Smooth muscle cell (in vitro differentiated cells): ENCODE measurements at regions not wholly inside any gene's neighbourhood (a gene's known extent, or its start where the extent isn't known, plus 50 kb on each side); places are given as distances from the start of the nearest gene placed in this dataset.

Source experiments
- DNase-seq: peaks from one replicate; lab custom pipeline; 2025; ENCODE audit not compliant: unreplicated experiment; lab: John Stamatoyannopoulos, UW
- H2AFZ ChIP-seq: fragments of 200-600 bp; sonication (generic); 2 replicates; pipeline ENCODE4 v1.6.0; 2016; ENCODE audit warnings: antibody characterized with exemption, low read depth, mild to moderate bottlenecking
- H3F3A ChIP-seq: fragments of 200-600 bp; sonication (generic); 2 replicates; pipeline ENCODE4 v1.6.0; 2017; ENCODE audit warnings: antibody characterized with exemption, low read depth
- H3K27ac ChIP-seq: fragments of 200-600 bp; sonication (generic); 2 replicates; pipeline ENCODE4 v1.5.1; 2016; ENCODE audit warnings: low read depth, mild to moderate bottlenecking
- H3K27me3 ChIP-seq: fragments of 200-600 bp; sonication (generic); 2 replicates; pipeline ENCODE4 v1.6.1; 2016; ENCODE audit warnings: low read depth, mild to moderate bottlenecking
- H3K36me3 ChIP-seq: fragments of 200-600 bp; sonication (generic); 2 replicates; pipeline ENCODE4 v1.5.1; 2016; ENCODE audit warnings: low read depth
- H3K4me1 ChIP-seq: fragments of 200-600 bp; sonication (generic); 2 replicates; pipeline ENCODE4 v1.5.1; 2016; ENCODE audit warnings: low read depth
- H3K4me2 ChIP-seq: fragments of 200-600 bp; sonication (generic); 2 replicates; pipeline ENCODE4 v1.6.0; 2016; ENCODE audit warnings: mild to moderate bottlenecking
- H3K4me3 ChIP-seq: fragments of 200-600 bp; sonication (generic); 2 replicates; pipeline ENCODE4 v1.5.1; 2016; ENCODE audit warnings: mild to moderate bottlenecking
- H3K79me2 ChIP-seq: fragments of 200-600 bp; sonication (generic); 2 replicates; pipeline ENCODE4 v1.6.0; 2016; ENCODE audit warnings: low read depth, mild to moderate bottlenecking
- H3K9ac ChIP-seq: fragments of 200-600 bp; sonication (generic); 2 replicates; pipeline ENCODE4 v1.6.0; 2016; ENCODE audit warnings: low read depth
- H3K9me3 ChIP-seq: fragments of 200-600 bp; sonication (generic); replicated peaks from 2 replicates; pipeline ENCODE4 v1.5.1; 2016; ENCODE audit warnings: low read depth
- H4K20me1 ChIP-seq: fragments of 200-600 bp; sonication (generic); 2 replicates; pipeline ENCODE4 v1.6.0; 2016; ENCODE audit warnings: low read depth
- CTCF ChIP-seq: fragments of 200-600 bp; sonication (generic); IDR thresholded peaks from 2 replicates; pipeline ENCODE4 v1.5.1; 2017; ENCODE audit warnings: borderline replicate concordance, mild to moderate bottlenecking, antibody characterized with exemption; ENCODE audit not compliant: insufficient read depth, poor library complexity, severe bottlenecking
- WGBS: methylation state at CpG from one replicate; pipeline ENCODE4 v1.1.7; 2016; ENCODE audit warnings: low lambda C conversion rate; 5-methylcytosine and 5-hydroxymethylcytosine counted together

GRCh38 chr1:190752131-190752530, 274.5 kb upstream of the BRINP3 start:
- Histone ChIP-seq H3K79me2 (no peaks in the 10 kb centered on the region), H3K9me3 (no peaks in the 10 kb centered on the region), H3F3A (no peaks in the 10 kb centered on the region), H3K4me1 (no peaks in the 10 kb centered on the region), H4K20me1 (no peaks in the 10 kb centered on the region), H2AFZ (no peak overlapping the region), H3K27ac (no peak overlapping the region), H3K4me3 (no peak overlapping the region), H3K36me3 (no peaks in the 10 kb centered on the region), H3K9ac (no peak overlapping the region), H3K27me3 (no peaks in the 10 kb centered on the region), H3K4me2 (no peak overlapping the region)
- TF ChIP-seq CTCF: no peak
- WGBS: 82% methylated on average over 2 of the region's 2 CpGs
- DNase-seq: no peak

DNA sequence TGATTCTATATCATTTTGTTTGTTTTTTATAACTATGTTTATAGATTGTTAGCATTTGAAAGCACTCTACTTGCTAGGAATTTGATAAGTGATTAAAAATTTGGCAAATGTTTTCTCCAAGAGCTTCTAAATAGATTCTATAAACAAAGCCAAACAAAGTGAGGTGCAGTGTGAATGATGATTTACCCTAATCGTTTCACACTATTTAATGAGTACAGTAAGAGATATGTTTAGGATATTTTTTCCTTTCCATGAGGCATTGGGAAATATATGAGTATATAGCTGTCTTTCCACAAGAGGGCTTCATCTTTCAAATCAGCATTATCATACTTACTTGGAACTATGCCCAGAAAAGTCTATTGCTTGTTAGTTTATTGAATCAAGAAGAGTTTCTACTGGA, 277.0 kb upstream of the BRINP3 start:
- WGBS: 72% methylated on average over 1 of the region's 1 CpG
- no peaks in the 10 kb centered on the region for H3K4me1 ChIP-seq

GRCh38 chr1:190759807-190760206, 282.1 kb upstream of the BRINP3 start:
- no peaks in the 10 kb centered on the region for H3K79me2 ChIP-seq
- DNase-seq: no peak
- no peak overlapping the region for H3K27ac ChIP-seq
- TF ChIP-seq CTCF: no peak
- H3K9ac ChIP-seq: no peak overlapping the region
- H3F3A ChIP-seq: no peaks in the 10 kb centered on the region
- H2AFZ ChIP-seq: no peak overlapping the region
- H3K4me2 ChIP-seq: no peak overlapping the region
- H3K27me3 ChIP-seq: no peaks in the 10 kb centered on the region
- H4K20me1 ChIP-seq: no peaks in the 10 kb centered on the region
- H3K9me3 ChIP-seq: no peaks in the 10 kb centered on the region
- no peaks in the 10 kb centered on the region for H3K4me1 ChIP-seq
- no peak overlapping the region for H3K4me3 ChIP-seq
- no peaks in the 10 kb centered on the region for H3K36me3 ChIP-seq

More for the DNA sequence above, 277.0 kb upstream of the BRINP3 start:
- H4K20me1 ChIP-seq: no peaks in the 10 kb centered on the region
- no peaks in the 10 kb centered on the region for H3F3A ChIP-seq
- H3K79me2 ChIP-seq: no peaks in the 10 kb centered on the region
- H3K27ac ChIP-seq: no peak overlapping the region
- DNase-seq: no peak
- H3K9ac ChIP-seq: no peak overlapping the region
- no peak overlapping the region for H3K4me2 ChIP-seq
- no peak overlapping the region for H3K4me3 ChIP-seq
- no peaks in the 10 kb centered on the region for H3K9me3 ChIP-seq
- H3K36me3 ChIP-seq: no peaks in the 10 kb centered on the region
- H3K27me3 ChIP-seq: no peaks in the 10 kb centered on the region
- no peak for TF ChIP-seq CTCF
- no peak overlapping the region for H2AFZ ChIP-seq

- H3K36me3 ChIP-seq: no peaks in the 10 kb centered on the region
- no peak overlapping the region for H2AFZ ChIP-seq
- no peaks in the 10 kb centered on the region for H3F3A ChIP-seq
- no peak overlapping the region for H3K9ac ChIP-seq
- H3K9me3 ChIP-seq: no peaks in the 10 kb centered on the region
- DNase-seq: no peak
- H3K4me1 ChIP-seq: no peaks in the 10 kb centered on the region
- H3K79me2 ChIP-seq: no peaks in the 10 kb centered on the region
- H3K27ac ChIP-seq: no peak overlapping the region
- no peaks in the 10 kb centered on the region for H4K20me1 ChIP-seq
- no peak for TF ChIP-seq CTCF
- no peak overlapping the region for H3K4me2 ChIP-seq
- no peaks in the 10 kb centered on the region for H3K27me3 ChIP-seq
- H3K4me3 ChIP-seq: no peak overlapping the region
- WGBS: 85% methylated on average over 3 of the region's 3 CpGs
Measured at GRCh38 chr1:190762325-190762724, 284.7 kb upstream of the BRINP3 start.
